Limb (tissue), 2 donors: ENCODE measurements at regions not wholly inside any gene's neighbourhood (a gene's known extent, or its start where the extent isn't known, plus 50 kb on each side); places are given as distances from the start of the nearest gene placed in this dataset.
A peak's percentile ranks its signal among the peaks of the same experiment; 100 is the strongest.
"Not testable (repeated sequence)": the region's sequence is repeated elsewhere in the genome, so short reads cannot be mapped to it uniquely, and the experiment has no call there.

Source experiments
- DNase-seq, 2 donors: peaks; one replicate each; pipeline ENCODE4 v3.0.0-alpha.2; 2016; ENCODE audit errors: extremely low spot score in 2 of 2

DNA sequence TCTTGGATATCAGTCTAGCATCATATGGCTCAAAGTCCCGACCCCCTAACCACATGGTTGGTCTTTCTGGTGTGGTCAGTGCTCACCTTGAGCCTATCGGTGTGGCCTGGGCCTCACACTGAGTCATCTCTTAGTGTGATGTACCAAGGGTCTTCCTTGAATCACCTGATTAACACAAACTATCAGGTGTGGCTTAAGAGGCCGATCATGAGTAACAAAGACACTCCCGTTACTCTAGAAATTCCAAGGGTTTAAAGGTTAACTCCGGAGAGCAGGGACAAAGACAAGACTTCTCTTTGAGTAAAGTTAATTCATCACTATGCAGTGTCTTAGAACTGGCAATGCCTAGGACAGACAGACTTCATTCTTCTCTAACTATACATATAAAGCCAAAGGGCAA, 52.3 kb upstream of the ARMC3 start:
- DNase-seq = no peak

DNA sequence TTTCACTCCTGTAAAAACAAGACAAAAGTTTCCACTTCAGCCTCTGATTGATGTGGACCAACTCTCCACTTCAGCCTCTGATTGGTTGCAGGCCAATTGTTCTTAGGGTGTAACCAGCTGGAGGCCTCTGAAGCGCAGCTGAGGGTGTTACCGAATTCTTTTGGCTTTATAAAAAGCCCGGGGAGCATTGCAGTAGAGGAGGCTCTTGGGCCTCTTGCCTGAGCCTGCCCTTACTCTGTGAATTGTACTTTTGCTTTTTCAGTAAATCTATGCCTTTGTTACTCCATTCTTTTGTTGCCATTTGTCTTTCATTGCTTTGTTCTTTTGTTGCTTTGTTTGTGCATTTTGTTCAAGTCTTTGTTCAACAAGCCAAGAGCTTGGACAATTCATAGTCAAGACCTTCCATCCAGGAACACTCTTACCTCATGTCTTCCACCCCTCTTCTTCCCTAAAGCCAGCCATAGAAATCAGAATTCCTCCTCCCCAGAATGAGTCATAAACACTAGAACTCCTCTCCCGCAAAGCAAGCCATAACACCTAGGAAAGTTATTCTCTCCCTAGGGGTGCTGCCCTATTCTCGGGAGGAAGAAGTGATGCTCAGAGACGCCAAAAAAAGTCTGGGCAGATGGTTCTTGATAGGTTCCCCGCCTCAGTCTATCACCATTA, 53.5 kb upstream of the ARMC3 start:
- DNase-seq = no peak

DNA sequence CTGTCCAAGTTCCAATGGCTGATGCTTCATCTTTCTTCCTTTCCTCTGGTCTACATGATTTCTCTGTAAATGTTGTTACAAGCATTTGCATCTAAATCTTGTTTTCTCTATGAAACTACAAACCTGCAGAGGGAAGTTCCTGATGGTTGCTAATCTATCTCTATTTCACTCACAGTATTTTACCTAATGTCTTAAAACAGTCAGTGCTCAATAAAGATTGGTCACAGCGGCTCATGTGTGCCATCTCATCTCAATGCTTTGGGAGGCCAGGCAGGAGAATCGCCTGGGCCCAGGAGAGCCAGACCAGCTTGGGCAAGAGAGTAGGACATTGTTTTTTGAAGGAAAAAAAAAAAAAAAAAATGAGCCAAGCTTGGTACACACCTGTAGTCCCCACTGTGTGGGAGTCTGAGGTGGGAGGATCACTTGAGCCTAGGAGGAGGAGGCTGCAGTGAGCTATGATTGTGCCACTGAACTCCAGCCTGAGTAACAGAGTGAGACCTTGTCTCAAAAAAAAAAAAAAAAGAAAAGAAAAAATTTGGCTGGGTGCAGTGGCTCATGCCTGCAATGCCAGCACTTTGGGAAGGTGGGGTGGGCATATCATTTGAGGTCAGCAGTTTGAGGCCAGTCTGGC, 71.3 kb upstream of the ARMC3 start:
- DNase-seq = no peak

DNA sequence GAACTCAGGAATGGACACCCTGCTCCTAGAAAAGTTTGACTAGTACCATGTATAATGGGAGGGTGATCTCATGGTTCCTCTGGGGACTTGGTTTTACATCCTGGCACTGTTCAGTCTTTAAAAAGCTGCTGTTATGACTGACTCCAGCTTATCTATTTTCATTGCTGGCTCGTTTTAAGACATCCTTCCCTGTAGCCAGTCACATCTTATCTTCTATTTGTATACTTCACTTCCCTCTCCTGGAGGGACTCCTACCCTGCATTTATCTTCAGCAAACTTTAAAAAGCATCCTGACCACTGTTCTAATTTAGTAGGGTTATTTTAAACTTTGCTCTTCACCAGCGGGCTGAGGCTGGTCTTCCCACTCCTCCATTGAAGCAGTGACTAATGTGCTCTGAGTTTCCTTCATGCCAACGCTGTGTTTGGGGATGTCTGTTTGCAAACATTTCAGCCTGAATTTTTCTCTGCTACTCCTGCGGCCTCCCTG, 72.9 kb upstream of the ARMC3 start:
- no peak for DNase-seq

DNA sequence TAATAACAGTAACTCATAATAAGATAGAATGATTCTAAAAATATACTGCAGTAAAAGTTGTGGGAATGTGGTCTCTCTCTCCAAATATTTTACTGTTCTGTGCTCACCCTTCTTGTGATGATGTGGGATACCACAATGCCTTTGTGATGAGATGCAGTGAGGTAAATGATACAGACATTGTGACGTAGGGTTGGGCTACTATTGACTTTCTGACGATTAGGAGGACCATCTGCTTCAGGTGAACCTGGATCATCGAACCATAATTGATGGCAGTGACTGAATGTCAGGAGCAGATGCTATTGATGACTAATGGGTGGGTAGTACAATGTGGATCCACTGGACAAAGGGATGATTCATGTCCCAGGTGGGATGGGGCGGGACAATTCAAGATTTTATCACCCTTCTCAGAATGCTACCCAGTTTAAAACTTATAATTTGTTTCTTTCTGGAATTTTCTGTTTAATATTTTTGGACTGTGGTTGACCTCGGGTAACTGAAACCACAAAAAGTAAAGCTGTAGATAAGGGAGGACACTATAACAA, 73.9 kb upstream of the ARMC3 start:
- DNase-seq = no peak

DNA sequence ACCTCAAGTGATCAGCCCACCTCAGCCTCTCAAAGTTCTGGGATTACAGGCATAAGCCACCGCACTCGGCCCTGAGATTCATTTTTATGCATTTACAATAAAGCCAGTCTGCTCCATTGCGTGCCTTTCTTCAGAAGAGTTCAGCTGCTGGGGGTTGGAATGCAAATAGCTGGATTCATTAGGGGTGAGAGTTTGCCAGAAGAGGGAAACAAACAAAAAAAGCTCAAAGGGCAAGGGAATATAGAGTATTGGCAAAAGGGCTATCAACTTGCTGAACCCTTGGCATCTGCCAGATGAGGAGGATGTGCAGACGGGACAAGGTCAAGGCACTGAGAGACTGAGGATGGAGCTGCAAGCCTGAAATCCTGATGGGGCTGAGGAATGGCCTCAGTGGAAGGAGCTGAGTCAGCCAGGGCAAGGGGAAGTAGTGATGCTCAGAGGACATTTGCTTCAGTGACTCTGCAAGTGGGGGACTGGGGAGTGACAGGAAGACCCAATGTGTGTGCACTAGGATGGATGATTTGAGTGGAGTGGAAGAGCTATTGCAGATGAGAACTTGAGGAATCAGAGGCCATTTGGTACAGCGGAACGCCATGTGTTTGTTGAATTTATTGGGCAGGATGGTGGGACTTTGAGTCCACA, 75.0 kb upstream of the ARMC3 start:
- DNase-seq = no peak

DNA sequence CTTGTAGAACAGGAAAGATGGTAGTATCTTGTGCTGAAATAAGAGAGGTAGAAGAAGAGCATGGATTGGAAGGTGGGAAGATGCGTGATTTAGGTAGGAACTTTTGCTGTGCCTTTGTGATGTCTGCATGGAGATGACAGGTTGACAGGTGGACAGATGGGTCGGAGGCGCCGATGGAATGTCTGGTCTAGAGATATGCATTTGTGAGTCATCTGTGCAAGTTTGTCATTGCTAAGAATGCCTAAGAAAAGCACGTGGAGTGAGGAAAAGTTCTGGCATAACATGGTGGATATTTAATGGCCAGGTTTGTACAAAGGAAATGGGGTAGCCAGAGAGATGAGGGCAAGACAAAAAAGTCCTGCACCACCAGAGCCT, 76.0 kb upstream of the ARMC3 start:
- no peak for DNase-seq

DNA sequence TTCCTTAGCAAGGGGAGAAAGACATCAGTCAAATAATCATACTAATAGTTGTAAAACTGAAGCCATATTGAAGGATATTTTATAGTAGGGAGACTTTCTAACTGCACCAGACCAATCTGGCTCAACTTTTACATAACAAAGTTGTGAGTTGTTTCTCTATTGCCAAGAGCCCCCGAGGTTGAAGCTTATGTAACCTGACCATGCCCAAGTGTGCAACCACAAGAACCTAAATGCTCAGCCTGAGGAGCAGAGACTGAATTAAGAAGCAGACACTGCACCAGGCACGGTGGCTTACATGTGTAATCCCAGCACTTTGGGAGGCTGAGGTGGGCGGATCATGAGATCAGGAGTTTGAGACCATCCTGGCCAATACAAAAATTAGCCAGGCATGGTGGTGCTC, 77.3 kb upstream of the ARMC3 start:
- DNase-seq = no peak

DNA sequence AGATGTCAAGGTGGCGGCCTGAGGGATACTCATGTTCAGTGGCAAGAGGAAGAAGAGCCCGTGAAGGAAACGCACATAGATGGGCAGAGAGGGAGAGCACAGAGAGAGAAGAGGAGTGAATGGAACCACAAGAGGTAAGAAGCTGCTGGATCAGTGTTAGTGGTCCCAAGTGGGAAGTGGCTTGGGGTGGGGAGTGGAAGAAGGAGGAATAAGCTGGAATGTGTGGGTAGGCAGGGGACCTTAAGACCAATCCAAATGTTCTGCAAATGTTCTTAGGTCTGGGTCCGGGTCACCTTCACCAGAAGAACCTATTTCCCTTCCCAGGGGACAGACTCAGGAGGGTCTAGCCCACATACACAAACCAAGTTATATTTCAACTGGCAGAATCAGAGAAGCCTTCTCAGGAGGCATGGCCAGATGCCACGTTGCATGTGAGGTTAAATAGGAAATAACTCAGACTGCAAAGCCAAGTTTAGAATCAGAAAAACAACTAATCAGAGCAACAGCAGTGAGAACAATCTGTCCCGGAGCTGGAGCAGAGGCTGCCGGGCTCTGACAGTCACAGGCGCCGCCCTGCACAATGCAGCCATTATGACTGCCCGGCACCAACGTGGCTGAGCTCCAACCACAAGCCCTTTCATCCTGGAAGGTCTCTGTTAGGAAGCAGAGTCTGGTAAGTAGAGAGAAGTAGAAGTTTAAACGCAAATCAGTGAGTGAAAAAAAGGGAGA, 78.6 kb upstream of the ARMC3 start:
- peak; percentile 30 to 52 for DNase-seq

DNA sequence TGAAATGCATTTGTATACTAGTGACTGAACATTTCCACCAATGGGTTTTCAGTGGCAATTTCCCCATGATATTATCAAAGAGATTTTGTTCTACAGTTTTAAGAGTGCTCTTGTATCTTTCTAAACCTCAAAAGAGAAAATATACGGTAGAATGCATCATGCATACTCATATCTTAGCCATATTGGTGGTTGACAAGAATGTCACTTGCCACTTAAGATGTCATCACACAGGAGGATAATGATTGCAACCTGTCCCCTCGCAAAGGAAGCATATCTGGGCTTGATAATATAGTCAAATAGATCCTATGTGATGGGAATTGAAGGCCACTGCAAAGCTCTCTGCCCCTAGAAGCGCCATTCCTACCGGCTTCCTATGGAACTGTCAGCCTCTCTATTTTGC, 79.3 kb upstream of the ARMC3 start:
- no peak for DNase-seq

DNA sequence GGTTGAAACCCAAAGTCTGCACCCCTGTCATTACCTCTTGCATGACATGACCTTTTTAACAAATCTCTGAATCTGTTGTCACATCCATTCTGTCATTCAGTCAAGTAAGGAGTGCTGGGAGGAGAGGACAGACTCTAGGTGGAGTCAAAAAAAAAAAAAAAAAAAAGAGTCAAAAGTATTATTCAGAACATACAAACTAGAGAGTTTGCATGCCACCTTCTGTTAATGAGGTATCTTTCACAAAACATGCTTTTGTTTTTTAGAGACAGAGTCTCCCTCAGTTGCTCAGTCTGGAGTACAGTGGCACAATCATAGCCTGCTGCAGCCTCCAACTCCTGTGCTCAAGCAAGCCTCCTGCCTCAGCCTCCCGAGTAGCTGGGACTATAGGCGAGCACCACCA, 81.6 kb upstream of the ARMC3 start:
- no peak for DNase-seq

DNA sequence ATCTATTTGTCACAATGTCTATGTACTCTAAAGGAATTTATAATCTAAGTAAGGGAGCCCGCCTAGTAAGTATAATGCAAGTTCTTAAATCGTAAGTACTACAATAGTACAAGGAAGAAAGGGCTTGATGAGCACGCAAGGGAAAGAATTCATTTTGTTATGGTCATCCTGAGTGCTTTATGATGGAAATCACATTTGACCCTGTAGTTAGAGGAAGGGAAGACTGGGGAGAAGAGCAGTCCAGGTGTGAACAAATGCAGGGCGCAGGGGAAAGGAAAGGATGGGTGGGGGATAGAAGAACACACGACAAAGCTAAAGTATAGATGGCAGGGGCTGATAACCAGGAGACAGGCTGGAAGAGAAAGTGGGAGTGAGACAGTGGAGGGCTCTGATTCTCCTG, 88.2 kb upstream of the ARMC3 start:
- DNase-seq = no peak

DNA sequence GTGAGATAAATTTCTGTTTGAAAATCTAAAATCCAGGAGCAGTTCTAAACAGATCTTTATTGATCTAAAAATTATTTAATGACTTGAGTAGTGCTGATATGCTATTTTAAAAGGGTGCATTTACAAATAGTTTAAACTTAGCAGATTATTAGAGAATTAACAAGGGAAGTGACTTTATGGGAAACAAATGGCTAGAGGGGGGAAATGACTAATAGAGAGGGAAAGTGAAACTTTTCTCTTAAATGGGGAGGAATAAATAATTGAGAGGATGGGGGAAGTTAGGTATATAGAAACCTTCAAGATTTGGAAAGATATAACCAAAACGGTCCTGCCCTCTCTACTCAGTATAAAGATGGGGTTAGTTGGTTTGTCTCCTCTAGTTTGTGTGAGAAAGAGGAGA, 90.1 kb upstream of the ARMC3 start:
- DNase-seq = no peak

DNA sequence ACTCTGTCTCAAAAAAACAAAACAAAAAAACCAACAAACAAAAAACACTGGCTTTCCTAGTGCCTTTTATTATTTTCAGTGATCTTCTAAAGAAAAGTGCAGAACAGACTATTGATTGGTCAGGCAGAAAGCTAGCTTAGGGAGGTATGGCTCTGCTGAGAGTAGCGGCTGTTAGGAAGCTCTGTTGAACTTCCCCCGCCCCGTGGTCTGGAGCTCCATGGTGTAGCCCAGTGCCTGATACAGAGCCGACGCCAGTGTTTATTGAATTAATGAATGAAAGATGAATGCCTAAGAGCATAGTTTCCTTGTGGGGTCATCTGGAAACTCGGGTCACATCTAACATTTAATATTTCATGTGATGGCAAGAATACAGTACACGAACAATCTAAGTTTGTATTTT, 90.5 kb upstream of the ARMC3 start:
- no peak for DNase-seq

DNA sequence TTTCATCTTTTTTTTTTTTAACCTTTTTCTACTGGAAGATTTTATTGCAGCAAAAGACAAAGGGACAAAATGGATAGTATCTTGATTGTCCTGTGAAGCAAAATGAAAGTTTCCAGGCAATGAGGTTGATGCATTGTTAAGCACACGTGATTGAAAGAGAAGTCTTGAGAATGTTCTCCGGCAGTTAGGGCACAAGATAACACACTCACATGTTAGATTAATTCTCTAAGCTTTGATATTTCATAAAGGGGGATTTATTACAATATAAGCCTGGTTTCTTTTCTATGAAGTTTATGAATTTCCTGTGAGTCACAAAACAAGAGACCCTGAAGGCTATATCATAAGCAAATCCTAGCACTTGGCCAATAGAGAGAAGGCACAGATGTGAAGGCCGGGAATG, 93.4 kb upstream of the ARMC3 start:
- DNase-seq = no peak

DNA sequence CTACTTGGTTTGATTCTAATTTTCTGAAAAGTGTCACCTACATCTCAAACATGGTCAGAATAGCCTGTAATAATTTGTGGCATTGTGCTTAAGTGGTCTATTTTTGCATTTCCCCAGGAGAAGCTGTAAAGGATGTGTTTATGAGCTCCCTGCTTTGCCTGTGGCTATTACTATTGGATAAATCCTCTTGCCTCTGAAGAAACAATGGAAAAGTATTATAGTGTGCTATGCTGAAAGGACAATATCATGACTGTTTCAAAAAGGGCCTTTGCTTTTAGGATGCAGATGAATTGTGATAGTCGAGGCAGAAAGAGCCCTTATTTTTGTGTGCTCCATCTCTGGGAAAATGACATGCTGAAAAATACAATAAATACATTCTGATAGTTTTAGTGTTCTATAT, 94.1 kb upstream of the ARMC3 start:
- no peak for DNase-seq

DNA sequence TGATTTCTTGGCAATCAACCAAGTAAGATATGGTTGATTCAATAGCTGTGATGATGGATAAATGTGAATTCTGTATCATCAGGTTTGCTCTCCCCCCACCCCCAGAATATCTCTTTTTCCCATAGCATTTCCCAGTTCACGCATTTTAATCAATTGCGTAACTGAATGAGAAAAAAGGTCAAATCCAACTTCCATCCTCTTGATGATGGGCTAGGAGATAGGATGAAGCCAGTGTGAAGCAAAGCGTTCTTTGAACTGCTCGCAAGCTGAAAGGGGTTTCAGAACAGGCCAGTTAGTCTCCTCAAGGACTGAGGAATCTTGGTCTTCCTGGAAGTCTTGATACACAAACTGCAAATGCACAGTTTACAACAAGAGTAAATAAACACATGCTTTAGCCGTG, 94.5 kb upstream of the ARMC3 start:
- no peak for DNase-seq

DNA sequence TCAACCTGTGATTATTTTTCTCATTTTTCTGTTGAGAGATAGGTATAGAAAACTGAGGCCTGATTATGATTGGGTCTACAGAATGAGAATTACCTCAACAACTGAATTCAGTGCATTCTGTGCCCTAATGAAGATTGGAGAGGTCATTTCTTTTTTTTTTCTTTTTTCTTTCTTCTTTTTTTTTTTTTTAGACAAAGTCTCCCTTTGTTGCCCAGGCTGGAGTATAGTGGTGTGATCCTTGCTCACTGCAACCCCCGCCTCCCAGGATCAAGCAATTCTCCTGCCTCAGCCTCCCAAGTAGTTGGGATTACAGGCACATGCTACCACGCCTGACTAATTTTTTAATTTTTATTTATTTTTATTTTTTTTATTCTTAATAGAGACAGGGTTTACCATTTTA, 95.0 kb upstream of the ARMC3 start:
- DNase-seq = no peak

DNA sequence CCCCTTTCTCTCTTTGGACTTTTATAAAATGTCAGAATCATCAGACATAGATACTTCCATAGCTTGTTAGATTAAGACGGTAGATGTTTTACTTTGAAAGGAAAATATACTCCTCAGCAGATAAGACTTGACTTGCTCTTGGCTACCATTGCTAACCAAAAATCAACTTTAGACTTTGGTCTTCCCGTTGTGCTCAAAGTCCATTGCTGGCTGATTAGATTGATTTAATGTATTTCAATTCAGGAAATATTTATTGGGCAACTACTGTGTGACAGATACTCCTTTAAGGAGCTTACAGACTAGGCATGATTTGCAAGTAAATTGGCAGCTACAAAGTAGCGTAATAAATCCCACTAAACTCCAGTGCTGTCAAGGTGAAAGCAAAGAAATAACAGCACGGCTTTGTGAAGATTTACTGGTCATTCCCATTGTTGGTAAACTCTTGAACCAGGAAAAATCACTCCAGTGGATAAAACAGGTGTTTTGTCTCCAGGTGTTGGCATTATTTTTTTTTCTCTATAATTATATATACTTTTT, 95.7 kb upstream of the ARMC3 start:
- no peak for DNase-seq

DNA sequence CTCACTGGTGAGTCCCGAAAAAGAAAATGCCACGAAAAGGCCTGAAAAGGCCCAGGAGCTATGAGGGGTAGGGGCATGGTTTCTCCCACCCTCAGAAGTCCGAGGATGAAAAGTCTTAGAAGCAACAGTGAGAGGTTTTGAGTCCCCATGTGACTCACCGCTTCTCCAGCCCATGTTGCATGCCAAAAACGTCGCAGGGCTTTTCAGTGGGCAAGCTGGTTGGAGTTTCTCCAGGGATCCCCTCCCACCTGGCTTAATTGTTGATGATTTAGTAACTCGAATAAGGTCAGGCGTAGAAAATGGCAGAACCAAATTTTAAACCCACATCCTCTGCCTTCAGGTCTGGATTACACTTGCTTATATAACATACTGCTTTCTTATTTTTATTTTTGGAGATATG, 96.3 kb upstream of the ARMC3 start:
- no peak for DNase-seq

DNA sequence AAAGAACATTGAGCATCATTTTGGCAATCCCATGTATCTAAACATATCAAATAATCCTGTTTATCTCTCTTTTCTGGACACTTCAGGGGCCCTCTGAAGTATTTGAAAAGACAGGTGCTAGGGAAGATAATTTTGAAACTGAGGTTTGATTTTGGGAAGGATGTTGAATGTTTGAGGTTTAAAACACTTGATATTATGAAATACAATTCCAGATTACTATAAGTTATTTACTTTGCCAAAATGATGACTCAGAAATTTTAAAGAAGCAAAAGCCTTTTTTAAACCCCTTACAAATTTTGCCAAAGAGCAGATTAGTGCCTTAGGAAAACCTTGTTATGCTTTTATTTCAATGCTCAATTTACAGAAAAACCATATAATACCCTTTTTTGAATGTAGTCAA, 99.1 kb upstream of the ARMC3 start:
- not testable (repeated sequence) for DNase-seq

DNA sequence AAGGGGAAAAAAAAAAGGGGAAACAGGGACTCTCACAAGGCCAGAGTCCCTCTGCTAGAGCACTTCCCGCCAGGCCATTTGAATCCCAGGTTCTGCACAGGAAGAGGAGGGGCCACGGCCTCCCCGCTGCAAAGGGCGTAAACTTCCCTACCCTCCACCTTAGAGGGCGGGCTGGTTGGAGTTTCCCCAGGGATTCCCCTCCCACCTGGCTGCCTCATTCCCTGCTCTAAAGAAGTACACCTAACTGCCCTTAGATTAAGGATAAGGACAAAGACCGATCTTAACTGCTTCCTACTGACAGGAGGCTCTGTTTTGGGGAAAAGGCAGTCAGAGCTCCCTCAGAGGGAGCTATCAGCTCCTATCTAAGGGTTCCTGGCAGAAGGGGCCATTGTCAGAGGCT, 102.0 kb upstream of the ARMC3 start:
- no peak for DNase-seq
